ENCODE measurements at regions not wholly inside any gene's neighbourhood (a gene's known extent, or its start where the extent isn't known, plus 50 kb on each side); places are given as distances from the start of the nearest gene placed in this dataset.

- Histone ChIP-seq H3F3A (ENCODE audit: insufficient read depth, low read length) (no peaks in the 10 kb centered on the region), H3K9me2 (ENCODE audit: low read depth, low read length) (no peaks in the 10 kb centered on the region), H3K9me3 (ENCODE audit: low read length) (no peaks in the 10 kb centered on the region), H3K4me2 (ENCODE audit: low read length) (no peak overlapping the region), H3K4me1 (ENCODE audit: insufficient read depth, low read length, severe bottlenecking) (no peaks in the 10 kb centered on the region), H3K27ac (ENCODE audit: low read depth, low read length, poor library complexity, severe bottlenecking) (no peak overlapping the region), H2AFZ (ENCODE audit: low read length) (no peak overlapping the region), H3K4me3 (ENCODE audit: low read depth, low read length, poor library complexity, severe bottlenecking) (no peak overlapping the region), H3K27me3 (ENCODE audit: insufficient read depth, low read length) (no peaks in the 10 kb centered on the region), H3K9ac (ENCODE audit: low read length) (no peak overlapping the region), H3K79me2 (ENCODE audit: insufficient read depth, low read length) (no peaks in the 10 kb centered on the region), H4K20me1 (ENCODE audit: insufficient read depth, low read length) (no peaks in the 10 kb centered on the region), H3K36me3 (ENCODE audit: insufficient read depth, low read length) (no peaks in the 10 kb centered on the region)
- TF ChIP-seq EZH2 (IDR thresholded peaks at IDR 0.05; ENCODE audit: borderline replicate concordance, low read length) (no peak), CTCF (IDR thresholded peaks at IDR 0.05; ENCODE audit: low read length) (no peak)
These were observed 189.0 kb downstream of the PLPP3 start for GRCh38 chr1:56390232-56390867.

GRCh38 chr1:56389813-56390212, 189.6 kb downstream of the PLPP3 start:
- no peaks in the 10 kb centered on the region for H3K9me2 ChIP-seq (ENCODE audit: low read depth, low read length)

GRCh38 chr1:56387071-56387740, 192.2 kb downstream of the PLPP3 start:
- H3F3A ChIP-seq (ENCODE audit: insufficient read depth, low read length): no peaks in the 10 kb centered on the region
- no peaks in the 10 kb centered on the region for H3K4me1 ChIP-seq (ENCODE audit: insufficient read depth, low read length, severe bottlenecking)
- H4K20me1 ChIP-seq (ENCODE audit: insufficient read depth, low read length): no peaks in the 10 kb centered on the region
- no peak overlapping the region for H2AFZ ChIP-seq (ENCODE audit: low read length)
- H3K9ac ChIP-seq (ENCODE audit: low read length): no peak overlapping the region
- H3K9me3 ChIP-seq (ENCODE audit: low read length): no peaks in the 10 kb centered on the region
- H3K4me2 ChIP-seq (ENCODE audit: low read length): no peak overlapping the region
- H3K27me3 ChIP-seq (ENCODE audit: insufficient read depth, low read length): no peaks in the 10 kb centered on the region
- H3K4me3 ChIP-seq (ENCODE audit: low read depth, low read length, poor library complexity, severe bottlenecking): no peak overlapping the region
- no peak overlapping the region for H3K27ac ChIP-seq (ENCODE audit: low read depth, low read length, poor library complexity, severe bottlenecking)
- no peaks in the 10 kb centered on the region for H3K79me2 ChIP-seq (ENCODE audit: insufficient read depth, low read length)
- no peaks in the 10 kb centered on the region for H3K36me3 ChIP-seq (ENCODE audit: insufficient read depth, low read length)
- no peaks in the 10 kb centered on the region for H3K9me2 ChIP-seq (ENCODE audit: low read depth, low read length)
- TF ChIP-seq CTCF (IDR thresholded peaks at IDR 0.05; ENCODE audit: low read length) (no peak), EZH2 (IDR thresholded peaks at IDR 0.05; ENCODE audit: borderline replicate concordance, low read length) (no peak)

More at GRCh38 chr1:56389813-56390212, 189.6 kb downstream of the PLPP3 start:
- H3K4me3 ChIP-seq (ENCODE audit: low read depth, low read length, poor library complexity, severe bottlenecking): no peak overlapping the region
- no peaks in the 10 kb centered on the region for H3K79me2 ChIP-seq (ENCODE audit: insufficient read depth, low read length)
- H3F3A ChIP-seq (ENCODE audit: insufficient read depth, low read length): no peaks in the 10 kb centered on the region
- H3K27ac ChIP-seq (ENCODE audit: low read depth, low read length, poor library complexity, severe bottlenecking): no peak overlapping the region
- no peaks in the 10 kb centered on the region for H3K9me3 ChIP-seq (ENCODE audit: low read length)
- H3K4me1 ChIP-seq (ENCODE audit: insufficient read depth, low read length, severe bottlenecking): no peaks in the 10 kb centered on the region
- H3K9ac ChIP-seq (ENCODE audit: low read length): no peak overlapping the region
- no peaks in the 10 kb centered on the region for H3K27me3 ChIP-seq (ENCODE audit: insufficient read depth, low read length)
- no peaks in the 10 kb centered on the region for H4K20me1 ChIP-seq (ENCODE audit: insufficient read depth, low read length)
- no peak overlapping the region for H2AFZ ChIP-seq (ENCODE audit: low read length)
- H3K4me2 ChIP-seq (ENCODE audit: low read length): no peak overlapping the region
- H3K36me3 ChIP-seq (ENCODE audit: insufficient read depth, low read length): no peaks in the 10 kb centered on the region
- TF ChIP-seq EZH2 (IDR thresholded peaks at IDR 0.05; ENCODE audit: borderline replicate concordance, low read length): no peak
- TF ChIP-seq CTCF (IDR thresholded peaks at IDR 0.05; ENCODE audit: low read length): no peak
